HepG2 (cell line): ENCODE measurements at regions not wholly inside any gene's neighbourhood (a gene's known extent, or its start where the extent isn't known, plus 50 kb on each side); places are given as distances from the start of the nearest gene placed in this dataset.

Source experiments
- ATAC-seq: fragments of 200-7000 bp; cut with Tn5 transposase; 3 replicates; pipeline ENCODE4 v1.9.1; 2020; ENCODE audit warnings: mild to moderate bottlenecking, moderate library complexity
- BruUV-seq: library from RNA; stranded (reverse); fragments of 400-500 nt; replicated peaks from 2 replicates; lab custom pipeline; 2021; lab: Mats Ljungman, UMichigan
- CTCF ChIA-PET: fragments of 300-600 bp; formaldehyde crosslinking; extraction: SDS; loops from one replicate; lab custom pipeline; 2021; ENCODE audit warnings: low total read pairs, inconsistent platforms, low intra/inter-chr PET ratio; lab: Yijun Ruan, JAX
- POLR2A ChIA-PET: fragments of 350-600 bp; sonication (Branson Sonifier 250); formaldehyde crosslinking; loops from one replicate; lab custom pipeline; 2020; ENCODE audit warnings: antibody characterized with exemption, inconsistent platforms; lab: Yijun Ruan, JAX
- DNase-seq: peaks from one replicate; pipeline ENCODE4 v3.0.0-alpha.2; 2015; ENCODE audit warnings: low spot score
- FAIRE-seq: peaks from 3 replicates; lab custom pipeline; 2011; peaks lifted over from hg19 to GRCh38; lab: Jason Lieb, UNC
- H2AFZ ChIP-seq: one replicate; pipeline ENCODE4 v1.6.1; 2011; ENCODE audit warnings: low read length, inconsistent platforms
- H3K27ac ChIP-seq: fragments of 300-600 bp; 3 replicates; pipeline ENCODE4 v1.8.0; 2011; ENCODE audit warnings: mixed run types, mild to moderate bottlenecking, mixed read lengths, low read length, inconsistent platforms; ENCODE audit not compliant: insufficient read depth; ENCODE audit errors: extremely low read length
- H3K27me3 ChIP-seq, 2 experiments: fragments of 200-600 bp in 1 of 2; 2 replicates in 1 of 2; 3 replicates in 1 of 2; pipeline versions ENCODE4 v1.6.0 to v1.8.0; 2011; ENCODE audit warnings: low read length in 2 of 2, mild to moderate bottlenecking in 2 of 2, moderate library complexity in 2 of 2, inconsistent platforms in 1 of 2; ENCODE audit not compliant: insufficient read depth in 2 of 2, control insufficient read depth in 1 of 2
- H3K36me3 ChIP-seq, 2 experiments: fragments of 200-600 bp in 1 of 2; replicated peaks in 1 of 2; 2 replicates in 1 of 2; 3 replicates in 1 of 2; pipeline versions ENCODE4 v1.5.1 to v1.8.0; 2011; ENCODE audit warnings: low read length in 2 of 2, inconsistent platforms in 1 of 2; ENCODE audit not compliant: insufficient read depth in 2 of 2, control insufficient read depth in 1 of 2
- H3K4me1 ChIP-seq: 2 replicates; pipeline ENCODE4 v1.5.1; 2012; ENCODE audit warnings: low read length, inconsistent platforms; ENCODE audit not compliant: insufficient read depth
- H3K4me2 ChIP-seq: 2 replicates; pipeline ENCODE4 v1.6.0; 2011; ENCODE audit warnings: low read depth, low read length, inconsistent platforms
- H3K4me3 ChIP-seq, 3 experiments: fragments of 200-600 bp in 1 of 3; sonication (generic), shearing (Covaris generic) in 1 of 3; replicated peaks in 1 of 3; 2 replicates each; pipeline ENCODE4 v1.5.1; 2011 to 2016; ENCODE audit warnings: low read length in 3 of 3, inconsistent platforms in 2 of 3, low read depth in 2 of 3, mild to moderate bottlenecking in 2 of 3, control low read depth in 1 of 3, mixed read lengths in 1 of 3; ENCODE audit not compliant: insufficient read depth in 1 of 3
- H3K79me2 ChIP-seq: one replicate; pipeline ENCODE4 v1.6.1; 2011; ENCODE audit warnings: low read length, inconsistent platforms; ENCODE audit not compliant: insufficient read depth
- H3K9ac ChIP-seq: 2 replicates; pipeline ENCODE4 v1.6.0; 2011; ENCODE audit warnings: mild to moderate bottlenecking, low read depth, low read length, inconsistent platforms; ENCODE audit not compliant: insufficient read depth
- H3K9me3 ChIP-seq: 2 replicates; pipeline ENCODE4 v1.5.1; 2012; ENCODE audit warnings: mild to moderate bottlenecking, low read length
- H4K20me1 ChIP-seq: 2 replicates; pipeline ENCODE4 v1.6.0; 2011; ENCODE audit warnings: inconsistent platforms, mild to moderate bottlenecking, low read length, moderate library complexity; ENCODE audit not compliant: insufficient read depth
- CEBPB ChIP-seq: IDR thresholded peaks from 2 replicates; pipeline ENCODE4 v1.6.1; 2011; ENCODE audit warnings: low read depth, low read length, improper control_type of control experiment, borderline replicate concordance
- DNMT3B ChIP-seq: conservative IDR thresholded peaks from 2 replicates; pipeline ENCODE4 v1.6.1; 2016; ENCODE audit warnings: missing biosample characterization, control low read depth
- HHEX ChIP-seq: IDR thresholded peaks from 2 replicates; pipeline ENCODE4 v1.6.1; 2016; ENCODE audit warnings: control low read depth
- KAT2B ChIP-seq: fragments of 150-350 bp; IDR thresholded peaks from 2 replicates; pipeline ENCODE4 v1.6.1; 2014; ENCODE audit warnings: low read depth, low read length, borderline replicate concordance
- MBD4 ChIP-seq: IDR thresholded peaks from 2 replicates; pipeline ENCODE4 v1.6.1; 2012; ENCODE audit warnings: low read length, inconsistent platforms, borderline replicate concordance
- MXI1 ChIP-seq: IDR thresholded peaks from 3 replicates; pipeline ENCODE4 v1.6.1; 2012; ENCODE audit warnings: low read depth, low read length, inconsistent platforms, borderline replicate concordance
- PLSCR1 ChIP-seq: sonication (generic); formaldehyde crosslinking; IDR thresholded peaks from 2 replicates; pipeline ENCODE4 v1.5.0; 2020; ENCODE audit warnings: missing genetic modification reagents, mild to moderate bottlenecking, borderline replicate concordance
- ZSCAN25 ChIP-seq: sonication (generic); formaldehyde crosslinking; IDR thresholded peaks from 2 replicates; pipeline ENCODE4 v1.8.0; 2022; ENCODE audit warnings: mild to moderate bottlenecking, missing genetic modification reagents
- ZXDC ChIP-seq: sonication (generic); formaldehyde crosslinking; IDR thresholded peaks from 2 replicates; pipeline ENCODE4 v1.5.0; 2020; ENCODE audit warnings: mild to moderate bottlenecking, missing genetic modification reagents
- WGBS: methylation state at CpG from one replicate; pipeline ENCODE4 v1.1.6; 2017; ENCODE audit warnings: low lambda C conversion rate; 5-methylcytosine and 5-hydroxymethylcytosine counted together
- in situ Hi-C: cut with HindIII; loops from 2 replicates; pipeline ENCODE4 v1.10.0; 2017; ENCODE audit warnings: low pct_unique_long_range_greater_than_20kb; ENCODE audit not compliant: extremely low pct_ligation_motif_present
- intact Hi-C: fragments of 100-400 bp; cut with micrococcal nuclease; formaldehyde crosslinking; loops from one replicate; pipeline ENCODE4 v1.10.0; 2022; ENCODE audit not compliant: unreplicated experiment
- TF ChIP-seq, protein P1 (sequence below): IDR thresholded peaks from 2 replicates; pipeline ENCODE4 v1.6.1; 2016; ENCODE audit warnings: low read depth, control low read depth
- TF ChIP-seq, protein P2 (sequence below): sonication (generic); formaldehyde crosslinking; IDR thresholded peaks from 2 replicates; pipeline ENCODE4 v1.4.0; 2020; ENCODE audit warnings: missing genetic modification reagents, borderline replicate concordance

GRCh38 chr18:54662986-54663385, 71.9 kb downstream of the DYNAP start:
- H3K9ac ChIP-seq: no peak overlapping the region
- H3K27me3 ChIP-seq: no peaks in the 10 kb centered on the region
- H3K9me3 ChIP-seq: no peaks in the 10 kb centered on the region
- H2AFZ ChIP-seq: no peak overlapping the region
- no peaks in the 10 kb centered on the region for H3K36me3 ChIP-seq
- in situ Hi-C loops: no loop called here
- H3K4me1 ChIP-seq: no peaks in the 10 kb centered on the region
- ChIA-PET CTCF (no interaction called here), POLR2A (no interaction called here)
- ATAC-seq (no peak), DNase-seq (no peak), FAIRE-seq (no peak)
- H3K27ac ChIP-seq: no peak overlapping the region
- no peak overlapping the region for H3K4me3 ChIP-seq
- WGBS: 0% methylated on average over 2 of the region's 2 CpGs
- no TSS peak for BruUV-seq
- intact Hi-C loops: no loop called here
- no peaks in the 10 kb centered on the region for H3K79me2 ChIP-seq
- H4K20me1 ChIP-seq: no peaks in the 10 kb centered on the region
- no peak overlapping the region for H3K4me2 ChIP-seq
- TF ChIP-seq, protein P1, sequence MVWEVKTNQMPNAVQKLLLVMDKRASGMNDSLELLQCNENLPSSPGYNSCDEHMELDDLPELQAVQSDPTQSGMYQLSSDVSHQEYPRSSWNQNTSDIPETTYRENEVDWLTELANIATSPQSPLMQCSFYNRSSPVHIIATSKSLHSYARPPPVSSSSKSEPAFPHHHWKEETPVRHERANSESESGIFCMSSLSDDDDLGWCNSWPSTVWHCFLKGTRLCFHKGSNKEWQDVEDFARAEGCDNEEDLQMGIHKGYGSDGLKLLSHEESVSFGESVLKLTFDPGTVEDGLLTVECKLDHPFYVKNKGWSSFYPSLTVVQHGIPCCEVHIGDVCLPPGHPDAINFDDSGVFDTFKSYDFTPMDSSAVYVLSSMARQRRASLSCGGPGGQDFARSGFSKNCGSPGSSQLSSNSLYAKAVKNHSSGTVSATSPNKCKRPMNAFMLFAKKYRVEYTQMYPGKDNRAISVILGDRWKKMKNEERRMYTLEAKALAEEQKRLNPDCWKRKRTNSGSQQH (CRISPR knock-in tag): no peak
- TF ChIP-seq MBD4: no peak
- no peak for TF ChIP-seq HHEX (CRISPR knock-in tag)
- TF ChIP-seq KAT2B: no peak
- TF ChIP-seq DNMT3B (CRISPR knock-in tag): no peak
- no peak for TF ChIP-seq CEBPB
- TF ChIP-seq ZSCAN25: no peak
- TF ChIP-seq MXI1: no peak
- TF ChIP-seq PLSCR1 (CRISPR knock-in tag): no peak
- TF ChIP-seq ZXDC: no peak
- TF ChIP-seq, protein P2, sequence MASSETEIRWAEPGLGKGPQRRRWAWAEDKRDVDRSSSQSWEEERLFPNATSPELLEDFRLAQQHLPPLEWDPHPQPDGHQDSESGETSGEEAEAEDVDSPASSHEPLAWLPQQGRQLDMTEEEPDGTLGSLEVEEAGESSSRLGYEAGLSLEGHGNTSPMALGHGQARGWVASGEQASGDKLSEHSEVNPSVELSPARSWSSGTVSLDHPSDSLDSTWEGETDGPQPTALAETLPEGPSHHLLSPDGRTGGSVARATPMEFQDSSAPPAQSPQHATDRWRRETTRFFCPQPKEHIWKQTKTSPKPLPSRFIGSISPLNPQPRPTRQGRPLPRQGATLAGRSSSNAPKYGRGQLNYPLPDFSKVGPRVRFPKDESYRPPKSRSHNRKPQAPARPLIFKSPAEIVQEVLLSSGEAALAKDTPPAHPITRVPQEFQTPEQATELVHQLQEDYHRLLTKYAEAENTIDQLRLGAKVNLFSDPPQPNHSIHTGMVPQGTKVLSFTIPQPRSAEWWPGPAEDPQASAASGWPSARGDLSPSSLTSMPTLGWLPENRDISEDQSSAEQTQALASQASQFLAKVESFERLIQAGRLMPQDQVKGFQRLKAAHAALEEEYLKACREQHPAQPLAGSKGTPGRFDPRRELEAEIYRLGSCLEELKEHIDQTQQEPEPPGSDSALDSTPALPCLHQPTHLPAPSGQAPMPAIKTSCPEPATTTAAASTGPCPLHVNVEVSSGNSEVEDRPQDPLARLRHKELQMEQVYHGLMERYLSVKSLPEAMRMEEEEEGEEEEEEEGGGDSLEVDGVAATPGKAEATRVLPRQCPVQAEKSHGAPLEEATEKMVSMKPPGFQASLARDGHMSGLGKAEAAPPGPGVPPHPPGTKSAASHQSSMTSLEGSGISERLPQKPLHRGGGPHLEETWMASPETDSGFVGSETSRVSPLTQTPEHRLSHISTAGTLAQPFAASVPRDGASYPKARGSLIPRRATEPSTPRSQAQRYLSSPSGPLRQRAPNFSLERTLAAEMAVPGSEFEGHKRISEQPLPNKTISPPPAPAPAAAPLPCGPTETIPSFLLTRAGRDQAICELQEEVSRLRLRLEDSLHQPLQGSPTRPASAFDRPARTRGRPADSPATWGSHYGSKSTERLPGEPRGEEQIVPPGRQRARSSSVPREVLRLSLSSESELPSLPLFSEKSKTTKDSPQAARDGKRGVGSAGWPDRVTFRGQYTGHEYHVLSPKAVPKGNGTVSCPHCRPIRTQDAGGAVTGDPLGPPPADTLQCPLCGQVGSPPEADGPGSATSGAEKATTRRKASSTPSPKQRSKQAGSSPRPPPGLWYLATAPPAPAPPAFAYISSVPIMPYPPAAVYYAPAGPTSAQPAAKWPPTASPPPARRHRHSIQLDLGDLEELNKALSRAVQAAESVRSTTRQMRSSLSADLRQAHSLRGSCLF (CRISPR knock-in tag): no peak
